Thyroid gland (tissue), 4 donors: ENCODE measurements at regions not wholly inside any gene's neighbourhood (a gene's known extent, or its start where the extent isn't known, plus 50 kb on each side); places are given as distances from the start of the nearest gene placed in this dataset.

Source experiments
- CTCF ChIP-seq, 6 experiments: fragments of 200-600 bp in 3 of 6; fragments of 450-650 bp in 3 of 6; sonication (generic) in 3 of 6; IDR thresholded peaks; one replicate each; pipeline ENCODE4 v1.5.1; 2016 to 2019; ENCODE audit warnings: antibody characterized with exemption in 6 of 6, mild to moderate bottlenecking in 2 of 6, inconsistent platforms in 1 of 6, moderate library complexity in 1 of 6
- POLR2A ChIP-seq, 2 donors: fragments of 450-650 bp; IDR thresholded peaks; one replicate each; pipeline ENCODE4 v1.6.1; 2017; ENCODE audit warnings: antibody characterized with exemption in 2 of 2, mild to moderate bottlenecking in 2 of 2, moderate library complexity in 1 of 2

DNA sequence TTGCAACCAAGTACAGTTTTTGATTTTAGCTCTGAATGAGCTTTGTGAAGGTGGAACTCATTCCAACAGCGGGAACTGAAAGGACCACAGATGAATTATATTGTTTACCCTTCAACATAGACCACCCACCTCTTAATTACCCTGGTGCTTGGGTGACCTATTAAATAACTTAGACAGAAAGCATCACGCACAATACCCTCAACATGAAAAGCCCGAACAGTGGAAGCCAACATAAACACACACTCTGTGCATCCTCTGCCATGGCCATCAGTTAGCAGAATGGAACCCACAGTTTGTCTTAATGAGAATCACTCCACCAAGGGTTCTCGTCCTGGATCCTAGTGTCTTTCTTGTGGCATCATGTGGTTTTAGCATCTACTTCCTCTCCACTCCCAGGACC, 60.5 kb downstream of the FOXF2 start:
- no peak for TF ChIP-seq CTCF (IDR thresholded peaks at IDR 0.05)
- TF ChIP-seq POLR2A (IDR thresholded peaks at IDR 0.05), result no peak
